ENCODE measurements at regions not wholly inside any gene's neighbourhood (a gene's known extent, or its start where the extent isn't known, plus 50 kb on each side); places are given as distances from the start of the nearest gene placed in this dataset.
"Not testable (repeated sequence)": the region's sequence is repeated elsewhere in the genome, so short reads cannot be mapped to it uniquely, and the experiment has no call there.

GRCh38 chr6:68159433-68159832, 475.6 kb upstream of the ADGRB3 start:
- no peak for DNase-seq (ENCODE audit: low read depth, low spot score)

GRCh38 chr6:68158256-68158655, 476.8 kb upstream of the ADGRB3 start:
- no peak for DNase-seq (ENCODE audit: low read depth, low spot score)

GRCh38 chr6:68144667-68145066, 490.4 kb upstream of the ADGRB3 start:
- no peak for DNase-seq (ENCODE audit: low read depth, low spot score)

- no peak for DNase-seq (ENCODE audit: low read depth, low spot score)
These were observed 493.9 kb upstream of the ADGRB3 start for GRCh38 chr6:68141190-68141589.

- DNase-seq (ENCODE audit: low read depth, low spot score): no peak
These were observed 496.0 kb upstream of the ADGRB3 start for GRCh38 chr6:68139130-68139529.

- no peak for DNase-seq (ENCODE audit: low read depth, low spot score)
These were observed 500.3 kb upstream of the ADGRB3 start for GRCh38 chr6:68134796-68135195.

- DNase-seq (ENCODE audit: low read depth, low spot score): no peak
These were observed 506.9 kb upstream of the ADGRB3 start for GRCh38 chr6:68128211-68128610.

- DNase-seq (ENCODE audit: low read depth, low spot score): no peak
These were observed 508.0 kb upstream of the ADGRB3 start for GRCh38 chr6:68127074-68127473.

- DNase-seq (ENCODE audit: low read depth, low spot score): no peak
These were observed 508.9 kb upstream of the ADGRB3 start for GRCh38 chr6:68126089-68126749.

GRCh38 chr6:68122975-68123374, 512.1 kb upstream of the ADGRB3 start:
- not testable (repeated sequence) for DNase-seq (ENCODE audit: low read depth, low spot score)

GRCh38 chr6:68122032-68122431, 513.0 kb upstream of the ADGRB3 start:
- DNase-seq (ENCODE audit: low read depth, low spot score): no peak

- DNase-seq (ENCODE audit: low read depth, low spot score): not testable (repeated sequence)
These were observed 514.1 kb upstream of the ADGRB3 start for GRCh38 chr6:68120954-68121353.

- no peak for DNase-seq (ENCODE audit: low read depth, low spot score)
These were observed 520.5 kb upstream of the ADGRB3 start for GRCh38 chr6:68114463-68115047.

- no peak for DNase-seq (ENCODE audit: low read depth, low spot score)
These were observed 526.7 kb upstream of the ADGRB3 start for GRCh38 chr6:68108233-68108835.

- no peak for DNase-seq (ENCODE audit: low read depth, low spot score)
These were observed 541.0 kb upstream of the ADGRB3 start for GRCh38 chr6:68094070-68094469.

GRCh38 chr6:68087399-68088133, 547.5 kb upstream of the ADGRB3 start:
- DNase-seq (ENCODE audit: low read depth, low spot score): no peak

- DNase-seq (ENCODE audit: low read depth, low spot score): no peak
These were observed 548.9 kb upstream of the ADGRB3 start for GRCh38 chr6:68086199-68086598.

GRCh38 chr6:68085599-68085998, 549.5 kb upstream of the ADGRB3 start:
- DNase-seq (ENCODE audit: low read depth, low spot score): not testable (repeated sequence)

- DNase-seq (ENCODE audit: low read depth, low spot score): no peak
These were observed 553.0 kb upstream of the ADGRB3 start for GRCh38 chr6:68082086-68082485.

- DNase-seq (ENCODE audit: low read depth, low spot score): no peak
These were observed 555.0 kb upstream of the ADGRB3 start for GRCh38 chr6:68080074-68080473.

- DNase-seq (ENCODE audit: low read depth, low spot score): no peak
These were observed 557.4 kb upstream of the ADGRB3 start for GRCh38 chr6:68077661-68078060.

- DNase-seq (ENCODE audit: low read depth, low spot score): no peak
These were observed 563.3 kb upstream of the ADGRB3 start for GRCh38 chr6:68071740-68072139.
